A673 (cell line): ENCODE measurements at regions not wholly inside any gene's neighbourhood (a gene's known extent, or its start where the extent isn't known, plus 50 kb on each side); places are given as distances from the start of the nearest gene placed in this dataset.

Source experiments
- BruUV-seq: library from RNA; stranded (reverse); fragments of 400-500 nt; replicated peaks from 2 replicates; lab custom pipeline; 2021; lab: Mats Ljungman, UMichigan
- CTCF ChIA-PET: fragments of 300-600 bp; sonication (Branson Sonifier 250); formaldehyde crosslinking; loops from one replicate; lab custom pipeline; 2022; ENCODE audit warnings: antibody characterized with exemption; lab: Charles Lee
- POLR2A ChIA-PET: fragments of 300-600 bp; sonication (Branson Sonifier 250); formaldehyde crosslinking; loops from one replicate; lab custom pipeline; 2022; ENCODE audit warnings: antibody characterized with exemption; ENCODE audit not compliant: low non-redundant PET; lab: Charles Lee
- DNase-seq: peaks from one replicate; pipeline ENCODE4 v3.0.0-alpha.2; 2015; ENCODE audit warnings: low spot score
- H3K27ac ChIP-seq: fragments of 200-600 bp; sonication (generic); 2 replicates; pipeline ENCODE4 v1.5.1; 2016; ENCODE audit warnings: mixed run types, low read depth, mild to moderate bottlenecking, mixed read lengths, antibody characterized with exemption, low read length; ENCODE audit not compliant: poor library complexity, severe bottlenecking
- H3K27me3 ChIP-seq: fragments of 200-600 bp; sonication (generic); replicated peaks from 2 replicates; pipeline ENCODE4 v1.6.1; 2017; ENCODE audit warnings: mixed run types, low read depth, mild to moderate bottlenecking, mixed read lengths, antibody characterized with exemption, low read length; ENCODE audit not compliant: insufficient read depth, poor library complexity
- H3K36me3 ChIP-seq: fragments of 200-600 bp; sonication (generic); 2 replicates; pipeline ENCODE4 v1.6.1; 2016; ENCODE audit warnings: mixed run types, mild to moderate bottlenecking, mixed read lengths, antibody characterized with exemption, low read length; ENCODE audit not compliant: insufficient read depth, poor library complexity, severe bottlenecking
- H3K4me1 ChIP-seq: fragments of 200-600 bp; sonication (generic); 2 replicates; pipeline ENCODE4 v1.6.1; 2017; ENCODE audit warnings: mixed run types, mild to moderate bottlenecking, mixed read lengths, antibody characterized with exemption, low read length; ENCODE audit not compliant: insufficient read depth, poor library complexity, severe bottlenecking
- H3K4me3 ChIP-seq: fragments of 200-600 bp; sonication (generic); 2 replicates; pipeline ENCODE4 v1.5.1; 2016; ENCODE audit warnings: low read depth, mixed run types, mild to moderate bottlenecking, mixed read lengths, low read length; ENCODE audit not compliant: poor library complexity, severe bottlenecking
- H3K9me3 ChIP-seq: fragments of 200-600 bp; sonication (generic); 2 replicates; pipeline ENCODE4 v1.6.1; 2016; ENCODE audit warnings: mixed run types, low read depth, mild to moderate bottlenecking, mixed read lengths, antibody characterized with exemption, low read length; ENCODE audit not compliant: poor library complexity, severe bottlenecking
- EZH2 ChIP-seq: fragments of 200-600 bp; sonication (generic); IDR thresholded peaks from 2 replicates; pipeline ENCODE4 v1.6.1; 2017; ENCODE audit warnings: borderline replicate concordance, low read depth, mild to moderate bottlenecking, mixed read lengths, antibody characterized with exemption, low read length; ENCODE audit not compliant: poor library complexity, severe bottlenecking
- intact Hi-C: fragments of 100-400 bp; cut with micrococcal nuclease; formaldehyde crosslinking; loops from one replicate; pipeline ENCODE4 v1.10.0; 2022; ENCODE audit not compliant: unreplicated experiment
- TF ChIP-seq, protein P1 (sequence below): fragments of 300-800, 200-600 bp; sonication (generic); conservative IDR thresholded peaks from 2 replicates; pipeline ENCODE4 v1.5.1; 2017; ENCODE audit warnings: low read depth, mild to moderate bottlenecking, antibody characterized with exemption, low read length, moderate library complexity, mixed read lengths

DNA sequence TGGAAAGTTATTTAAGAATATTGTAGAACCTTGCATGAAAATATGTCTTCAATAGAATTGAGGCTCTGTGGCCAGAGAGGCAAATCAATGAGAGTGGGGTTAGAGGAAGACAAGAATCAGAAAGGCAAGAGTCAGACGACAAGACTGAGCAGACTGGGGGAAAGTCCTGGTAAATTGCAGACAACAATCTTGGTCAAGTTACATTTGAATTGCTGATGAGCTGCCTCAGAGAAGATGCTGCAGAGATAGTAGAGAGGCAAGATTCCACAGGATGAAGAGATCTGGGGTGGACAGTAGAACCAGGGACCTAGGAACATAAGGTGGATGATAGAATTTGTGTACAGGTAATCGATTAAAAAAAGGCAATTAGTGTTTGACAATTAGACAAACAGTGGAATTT is 133.8 kb downstream of the RXFP2 start:
- intact Hi-C loops, result loop anchor here (10.0 kb wide), 1 partner anchor 58 kb away; no protein-coding TSS in a partner anchor

DNA sequence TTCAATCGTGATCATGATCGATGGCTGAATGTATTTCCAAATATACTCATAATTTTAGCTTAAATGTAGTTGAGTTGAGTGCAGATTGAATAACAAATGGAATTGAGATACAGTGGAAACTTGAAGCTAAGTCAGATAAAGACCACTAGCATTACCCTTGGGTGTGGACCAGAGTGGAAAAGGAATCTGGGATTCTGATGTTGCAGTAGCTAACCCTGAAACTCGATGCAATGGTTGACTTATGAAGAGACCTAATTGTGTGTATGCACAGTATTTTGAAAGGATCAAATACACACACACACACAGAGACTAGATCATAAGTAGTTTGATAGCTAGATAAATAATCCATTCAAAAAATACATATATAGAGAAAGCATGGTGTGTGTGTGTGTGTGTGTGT is 135.8 kb downstream of the RXFP2 start:
- TF ChIP-seq, protein P1, sequence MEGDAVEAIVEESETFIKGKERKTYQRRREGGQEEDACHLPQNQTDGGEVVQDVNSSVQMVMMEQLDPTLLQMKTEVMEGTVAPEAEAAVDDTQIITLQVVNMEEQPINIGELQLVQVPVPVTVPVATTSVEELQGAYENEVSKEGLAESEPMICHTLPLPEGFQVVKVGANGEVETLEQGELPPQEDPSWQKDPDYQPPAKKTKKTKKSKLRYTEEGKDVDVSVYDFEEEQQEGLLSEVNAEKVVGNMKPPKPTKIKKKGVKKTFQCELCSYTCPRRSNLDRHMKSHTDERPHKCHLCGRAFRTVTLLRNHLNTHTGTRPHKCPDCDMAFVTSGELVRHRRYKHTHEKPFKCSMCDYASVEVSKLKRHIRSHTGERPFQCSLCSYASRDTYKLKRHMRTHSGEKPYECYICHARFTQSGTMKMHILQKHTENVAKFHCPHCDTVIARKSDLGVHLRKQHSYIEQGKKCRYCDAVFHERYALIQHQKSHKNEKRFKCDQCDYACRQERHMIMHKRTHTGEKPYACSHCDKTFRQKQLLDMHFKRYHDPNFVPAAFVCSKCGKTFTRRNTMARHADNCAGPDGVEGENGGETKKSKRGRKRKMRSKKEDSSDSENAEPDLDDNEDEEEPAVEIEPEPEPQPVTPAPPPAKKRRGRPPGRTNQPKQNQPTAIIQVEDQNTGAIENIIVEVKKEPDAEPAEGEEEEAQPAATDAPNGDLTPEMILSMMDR, result no peak
- no peak for TF ChIP-seq EZH2
- no TSS peak for BruUV-seq
- H3K4me1 ChIP-seq, result no peaks in the 10 kb centered on the region
- DNase-seq, result no peak
- POLR2A ChIA-PET, result no interaction called here
- CTCF ChIA-PET, result interaction anchor here (0.6 kb wide), 1 partner anchor 41 kb away, joined by 3 read pairs; no protein-coding TSS in a partner anchor
- H3K4me3 ChIP-seq, result no peak overlapping the region
- H3K27me3 ChIP-seq, result no peaks in the 10 kb centered on the region
- H3K27ac ChIP-seq, result no peak overlapping the region
- no peaks in the 10 kb centered on the region for H3K9me3 ChIP-seq
- no peaks in the 10 kb centered on the region for H3K36me3 ChIP-seq
- intact Hi-C loops, result loop anchor here (10.0 kb wide), 1 partner anchor 60 kb away; no protein-coding TSS in a partner anchor

More for the DNA sequence above, 133.8 kb downstream of the RXFP2 start:
- DNase-seq, result no peak
- H3K27me3 ChIP-seq, result no peaks in the 10 kb centered on the region
- H3K36me3 ChIP-seq, result no peaks in the 10 kb centered on the region
- H3K4me1 ChIP-seq, result no peaks in the 10 kb centered on the region
- ChIA-PET POLR2A (no interaction called here), CTCF (no interaction called here)
- H3K4me3 ChIP-seq, result no peak overlapping the region
- BruUV-seq, result no TSS peak
- no peaks in the 10 kb centered on the region for H3K9me3 ChIP-seq
- no peak for TF ChIP-seq EZH2
- TF ChIP-seq, protein P1, result no peak
- no peak overlapping the region for H3K27ac ChIP-seq

DNA sequence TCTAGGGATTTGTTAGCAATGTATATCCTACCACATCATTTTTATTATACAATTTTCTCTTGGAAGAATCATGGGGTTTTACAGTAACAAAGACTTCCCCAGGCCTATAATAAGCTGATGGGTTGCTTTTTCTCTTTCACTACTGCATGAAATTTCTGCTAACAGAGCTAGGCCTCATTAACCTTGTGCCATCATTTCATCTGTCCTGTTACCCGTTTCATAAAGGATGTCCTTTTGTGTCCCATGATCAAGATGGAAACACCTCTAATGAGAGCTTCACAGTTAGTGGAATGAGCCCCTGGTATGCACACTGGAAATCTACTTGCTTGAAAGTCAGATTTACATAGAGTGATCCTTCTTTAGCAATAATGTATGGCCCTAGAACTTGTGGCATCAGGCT is 138.7 kb downstream of the RXFP2 start:
- no peaks in the 10 kb centered on the region for H3K9me3 ChIP-seq
- intact Hi-C loops, result loop anchor here (10.0 kb wide), 1 partner anchor 63 kb away; no protein-coding TSS in a partner anchor
- POLR2A ChIA-PET, result no interaction called here

More for the DNA sequence above, 138.7 kb downstream of the RXFP2 start:
- Histone ChIP-seq H3K4me3 (no peak overlapping the region), H3K27ac (no peak overlapping the region), H3K4me1 (no peaks in the 10 kb centered on the region), H3K36me3 (no peaks in the 10 kb centered on the region), H3K27me3 (no peaks in the 10 kb centered on the region)
- CTCF ChIA-PET, result no interaction called here
- no peak for DNase-seq
- TF ChIP-seq, protein P1, result no peak
- TF ChIP-seq EZH2, result no peak
- no TSS peak for BruUV-seq
